ENCODE measurements at regions not wholly inside any gene's neighbourhood (a gene's known extent, or its start where the extent isn't known, plus 50 kb on each side); places are given as distances from the start of the nearest gene placed in this dataset.
"Not testable (repeated sequence)": the region's sequence is repeated elsewhere in the genome, so short reads cannot be mapped to it uniquely, and the experiment has no call there.

DNA sequence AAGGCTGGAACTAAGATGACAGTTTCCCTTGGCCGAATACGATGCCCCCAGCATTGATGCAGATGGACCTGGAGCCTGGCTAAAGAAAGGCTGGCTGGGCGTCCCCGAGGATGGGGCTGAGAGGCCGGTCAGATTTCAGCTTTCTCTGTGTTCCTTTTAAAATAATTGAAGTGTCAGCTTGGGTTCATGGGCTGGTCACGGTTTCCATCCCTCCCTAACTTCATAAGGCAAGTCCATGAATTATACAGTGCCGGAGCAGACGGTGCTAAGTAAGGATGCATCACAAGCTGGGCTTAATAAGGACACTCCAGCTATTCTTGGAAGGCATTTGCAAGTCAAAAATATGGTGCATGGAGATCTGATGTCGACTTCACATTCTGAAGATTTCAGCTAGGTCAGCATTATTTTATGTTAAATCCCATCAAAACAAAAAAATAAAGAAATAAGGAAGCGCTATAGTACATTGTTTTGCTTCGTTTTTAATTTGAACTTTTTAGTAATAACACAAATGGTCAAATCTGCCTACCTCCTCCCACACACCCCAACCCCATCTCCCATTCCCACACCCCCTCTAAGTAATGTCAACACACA is 220.8 kb downstream of the RPLP1 start:
- no peak for DNase-seq (ENCODE audit: low read depth in 2 of 2)

DNA sequence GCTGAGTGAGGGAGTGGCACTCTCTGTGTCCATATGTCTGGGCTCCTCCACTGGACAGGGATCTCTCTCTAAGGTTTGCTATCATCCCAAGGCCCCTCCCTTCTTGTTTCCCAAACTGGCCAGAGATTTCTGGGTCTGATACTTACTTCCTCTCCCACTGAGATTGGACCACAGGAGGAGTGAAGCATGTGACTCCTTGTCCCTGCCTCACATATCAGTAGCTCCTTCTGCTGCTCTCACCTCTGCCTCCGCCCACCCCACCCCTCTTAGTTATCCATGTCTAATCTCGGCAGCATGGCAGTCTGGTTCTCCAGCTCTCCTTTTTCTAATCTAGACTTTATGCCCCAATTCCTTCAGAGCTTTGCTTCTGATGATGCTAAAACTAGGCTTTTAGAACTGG is 223.1 kb downstream of the RPLP1 start:
- no peak for DNase-seq (ENCODE audit: low read depth in 2 of 2)

DNA sequence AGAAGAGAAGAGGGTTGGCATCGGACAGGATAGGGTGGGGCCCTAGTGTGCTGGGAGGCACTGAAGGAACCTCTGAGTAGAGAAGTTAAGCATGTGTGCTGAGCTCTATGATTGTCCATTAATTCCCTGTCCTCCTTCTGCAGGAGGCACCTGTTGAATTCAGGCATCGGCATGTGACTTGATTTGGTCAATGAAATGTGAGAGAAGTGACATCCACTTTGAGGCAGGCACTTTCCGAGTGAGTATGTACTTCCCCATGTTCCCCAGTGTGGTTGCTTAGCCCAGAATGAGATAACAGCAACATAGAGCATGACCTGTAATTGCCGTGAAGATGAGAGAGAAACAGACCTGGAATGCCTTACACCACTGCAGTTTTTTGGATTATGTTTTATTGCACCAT is 224.8 kb downstream of the RPLP1 start:
- DNase-seq (ENCODE audit: low read depth in 2 of 2) = no peak

- no peak for DNase-seq (ENCODE audit: low read depth in 2 of 2)
Measured at GRCh38 chr15:69679623-69680228, 227.1 kb downstream of the RPLP1 start.

DNA sequence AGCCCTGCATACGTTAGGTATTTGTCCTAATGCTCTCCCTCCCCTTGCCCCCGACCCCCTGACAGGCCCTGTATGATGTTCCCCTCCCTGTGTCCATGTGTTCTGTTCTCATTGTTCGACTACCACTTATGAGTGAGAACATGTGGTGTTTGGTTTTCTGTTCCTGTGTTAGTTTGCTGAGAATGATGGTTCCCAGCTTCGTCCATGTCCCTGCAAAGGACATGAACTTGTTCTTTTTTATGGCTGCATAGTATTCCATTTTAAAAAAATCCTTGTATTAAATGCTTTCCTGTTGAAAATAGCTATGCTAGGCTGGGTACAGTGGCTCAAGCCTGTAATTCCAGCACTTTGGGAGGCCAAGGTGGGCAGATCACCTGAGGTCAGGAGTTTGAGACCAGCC is 232.2 kb downstream of the RPLP1 start:
- DNase-seq (ENCODE audit: low read depth in 2 of 2) = not testable (repeated sequence)

- no peak for DNase-seq (ENCODE audit: low read depth in 2 of 2)
Measured at GRCh38 chr15:69685512-69686452, 233.2 kb downstream of the RPLP1 start.

GRCh38 chr15:69686626-69687025 is 234.0 kb downstream of the RPLP1 start:
- no peak for DNase-seq (ENCODE audit: low read depth in 2 of 2)

- no peak for DNase-seq (ENCODE audit: low read depth in 2 of 2)
Measured at GRCh38 chr15:69689133-69689532, 236.5 kb downstream of the RPLP1 start.

DNA sequence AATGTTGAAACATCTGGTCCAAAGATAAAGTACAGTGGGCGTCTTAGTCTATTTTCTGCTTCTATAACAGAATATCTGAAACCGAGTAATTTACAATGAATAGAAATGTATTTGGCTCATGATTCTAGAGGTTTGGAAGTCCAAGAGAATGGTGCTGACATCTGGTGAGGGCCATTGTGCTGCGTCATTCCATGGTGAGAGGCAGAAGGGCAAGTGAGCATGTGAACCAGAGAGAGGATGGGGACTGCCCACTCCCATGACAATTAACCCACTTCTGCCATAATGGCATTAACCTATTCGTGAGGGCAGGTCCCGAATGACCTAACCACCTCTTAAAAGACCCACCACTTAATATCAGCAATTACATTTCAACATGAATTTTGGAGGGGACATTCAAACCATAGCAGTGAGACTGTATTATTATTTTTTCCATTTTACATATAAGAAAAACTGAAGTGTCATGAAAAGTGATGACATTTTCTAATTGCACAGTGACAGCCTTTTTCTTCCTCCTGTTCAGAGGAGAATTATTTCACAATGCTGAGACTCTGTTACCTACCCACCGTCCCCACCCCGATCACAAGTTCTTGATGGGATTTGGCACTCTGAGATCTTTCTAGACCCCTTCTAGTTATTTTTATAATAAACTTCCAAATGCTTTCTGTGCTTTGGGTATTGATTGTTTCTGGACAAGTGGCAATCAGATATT is 238.8 kb downstream of the RPLP1 start:
- DNase-seq (ENCODE audit: low read depth in 2 of 2) = no peak

DNA sequence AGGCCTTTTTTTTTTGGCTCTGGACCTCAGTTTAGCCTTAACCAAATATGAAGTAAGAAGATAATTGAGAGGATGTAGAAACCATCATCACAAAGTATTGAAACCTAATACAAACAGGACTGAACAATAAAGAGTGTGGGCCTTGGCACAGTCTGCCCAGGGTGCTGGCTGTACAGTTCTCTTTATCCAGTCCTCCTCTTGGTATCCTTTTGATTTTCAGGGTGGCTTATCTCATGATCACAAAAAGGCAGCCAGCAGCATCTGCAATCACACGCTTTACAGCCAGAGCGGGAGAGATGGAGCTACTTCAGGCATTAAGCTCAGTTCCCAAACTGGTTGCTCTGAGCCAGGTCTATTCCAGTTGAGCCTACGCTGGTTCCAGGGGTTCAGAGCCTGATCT is 239.7 kb downstream of the RPLP1 start:
- DNase-seq (ENCODE audit: low read depth in 2 of 2) = no peak

GRCh38 chr15:69693059-69693458 is 240.4 kb downstream of the RPLP1 start:
- no peak for DNase-seq (ENCODE audit: low read depth in 2 of 2)

- no peak for DNase-seq (ENCODE audit: low read depth in 2 of 2)
Measured at GRCh38 chr15:69696946-69697345, 244.3 kb downstream of the RPLP1 start.

DNA sequence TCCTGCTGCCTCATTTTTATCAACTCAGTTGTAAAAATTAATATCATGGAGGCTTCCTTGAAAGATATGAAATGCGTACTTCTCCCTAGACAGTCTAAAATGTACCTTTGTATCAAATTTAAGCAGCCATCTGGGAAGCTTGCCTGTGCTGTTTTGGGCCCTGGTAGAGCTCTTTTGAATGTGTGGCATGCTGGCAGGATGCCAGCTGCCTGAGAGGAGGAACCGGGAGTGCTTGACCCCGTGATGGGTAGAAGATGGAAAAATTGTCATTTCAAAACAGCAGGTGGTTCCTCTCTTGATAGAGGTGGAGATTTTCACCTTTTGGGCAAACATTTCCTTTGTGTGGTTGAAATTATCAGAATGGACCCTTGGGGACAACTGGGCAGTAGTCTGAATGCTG is 245.3 kb downstream of the RPLP1 start:
- no peak for DNase-seq (ENCODE audit: low read depth in 2 of 2)

DNA sequence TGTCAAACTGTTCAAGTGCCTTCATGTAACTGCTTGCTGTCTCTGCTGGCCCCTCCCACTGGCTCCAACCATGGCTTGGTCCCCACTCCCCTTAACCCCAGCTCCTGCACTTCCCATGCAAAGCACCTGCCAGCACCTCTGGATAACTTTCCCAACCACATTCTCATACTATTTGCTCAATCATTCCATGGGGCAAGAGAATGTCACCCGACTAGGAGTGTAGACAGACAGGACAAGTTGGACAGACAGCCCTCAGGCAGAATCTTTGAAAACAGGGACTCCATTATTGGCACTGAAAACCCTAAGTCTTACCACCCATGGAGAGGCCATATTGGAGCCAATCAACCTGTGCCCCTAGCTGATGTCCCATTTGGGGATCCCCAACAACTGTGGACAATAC is 246.5 kb downstream of the RPLP1 start:
- no peak for DNase-seq (ENCODE audit: low read depth in 2 of 2)

GRCh38 chr15:69700380-69700779 is 247.8 kb downstream of the RPLP1 start:
- DNase-seq (ENCODE audit: low read depth in 2 of 2) = no peak

DNA sequence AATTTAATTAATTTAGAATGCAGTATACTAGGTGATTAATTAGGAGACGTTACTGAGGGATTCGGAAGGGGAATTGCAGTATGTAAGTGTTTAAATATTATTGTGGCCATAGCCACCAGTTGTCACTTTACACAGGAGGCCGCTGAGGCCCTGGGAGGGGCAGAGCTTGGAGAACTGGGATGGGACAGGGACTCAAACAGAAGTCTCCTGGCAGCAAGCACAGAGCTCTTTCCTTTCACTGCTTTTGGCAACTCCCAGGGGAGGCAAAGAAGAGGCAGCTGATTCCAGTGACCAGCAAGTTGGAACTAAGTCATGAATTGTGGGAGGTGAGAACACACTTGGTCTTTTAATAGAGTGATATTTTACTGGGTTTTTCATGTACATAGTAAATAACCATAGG is 248.6 kb downstream of the RPLP1 start:
- no peak for DNase-seq (ENCODE audit: low read depth in 2 of 2)

GRCh38 chr15:69703532-69704187 is 251.0 kb downstream of the RPLP1 start:
- peak in 1 of 2 donors; percentile 24 for DNase-seq (ENCODE audit: low read depth in 2 of 2)

- DNase-seq (ENCODE audit: low read depth in 2 of 2) = peak in 1 of 2 donors; percentile 37
Measured at GRCh38 chr15:69704229-69704628, 251.6 kb downstream of the RPLP1 start.

GRCh38 chr15:69704700-69705099 is 252.1 kb downstream of the RPLP1 start:
- no peak for DNase-seq (ENCODE audit: low read depth in 2 of 2)

- DNase-seq (ENCODE audit: low read depth in 2 of 2) = no peak
Measured at GRCh38 chr15:69706353-69707097, 253.9 kb downstream of the RPLP1 start.

DNA sequence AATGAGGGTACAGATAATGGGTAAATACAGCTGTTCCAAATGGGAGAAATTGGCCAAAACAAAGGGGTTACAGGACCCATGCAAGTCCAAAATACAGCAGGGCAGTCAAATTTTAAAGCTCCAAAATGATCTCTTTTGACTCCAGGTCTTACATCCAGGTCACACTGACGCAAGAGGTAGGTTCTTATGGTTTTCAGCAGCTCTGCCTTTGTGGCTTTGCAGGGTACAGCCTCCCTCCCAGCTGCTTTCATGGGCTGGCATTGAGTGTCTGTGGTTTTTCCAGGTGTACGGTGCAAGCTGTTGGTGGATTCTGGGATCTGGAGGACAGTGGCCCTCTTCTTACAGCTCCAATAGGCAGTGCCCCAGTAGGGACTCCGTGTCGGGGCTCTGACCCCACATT is 254.6 kb downstream of the RPLP1 start:
- not testable (repeated sequence) for DNase-seq (ENCODE audit: low read depth in 2 of 2)

Data from lung microvascular endothelial cell (primary cell).